ENCODE measurements at regions not wholly inside any gene's neighbourhood (a gene's known extent, or its start where the extent isn't known, plus 50 kb on each side); places are given as distances from the start of the nearest gene placed in this dataset.

GRCh38 chr2:67982956-67983355 lies 79.8 kb downstream of the C1D start:
- no peak overlapping the region for H3K4me3 ChIP-seq (ENCODE audit: low read length)
- no peak overlapping the region for H2AFZ ChIP-seq (ENCODE audit: low read depth, low read length)
- no peak overlapping the region for H3K9ac ChIP-seq (ENCODE audit: low read length)
- H3K79me2 ChIP-seq (replicated peaks; ENCODE audit: insufficient read depth, low read length), result no peaks in the 10 kb centered on the region
- no peaks in the 10 kb centered on the region for H3K9me2 ChIP-seq (ENCODE audit: insufficient read depth, low read length)
- no peaks in the 10 kb centered on the region for H3K36me3 ChIP-seq (ENCODE audit: insufficient read depth, low read length)
- H3F3A ChIP-seq (ENCODE audit: insufficient read depth, low read length, poor library complexity, severe bottlenecking), result peaks cover 3% of the 10 kb centered on the region
- H3K4me2 ChIP-seq (ENCODE audit: low read length), result no peak overlapping the region
- TF ChIP-seq MXI1 (conservative IDR thresholded peaks at IDR 0.05; ENCODE audit: poor library complexity, severe bottlenecking), result no peak
- TF ChIP-seq EZH2 (IDR thresholded peaks at IDR 0.05; ENCODE audit: borderline replicate concordance, insufficient read depth, low read length, poor library complexity, severe bottlenecking), result no peak
- no peak for TF ChIP-seq POLR2AphosphoS5 (IDR thresholded peaks at IDR 0.05)
- no peak for TF ChIP-seq EP300 (conservative IDR thresholded peaks at IDR 0.05; ENCODE audit: poor library complexity, severe bottlenecking)
- TF ChIP-seq REST (IDR thresholded peaks at IDR 0.05; ENCODE audit: borderline replicate concordance), result no peak
- TF ChIP-seq CTCF (IDR thresholded peaks at IDR 0.05; ENCODE audit: poor library complexity, severe bottlenecking), result no peak
- TF ChIP-seq RAD21 (conservative IDR thresholded peaks at IDR 0.05), result no peak
- no peak for TF ChIP-seq TAF1 (IDR thresholded peaks at IDR 0.05; ENCODE audit: low read depth)
- TF ChIP-seq SMC3 (conservative IDR thresholded peaks at IDR 0.05; ENCODE audit: poor library complexity), result no peak
- H3K9me3 ChIP-seq (ENCODE audit: low read length), result peaks cover 10% of the 10 kb centered on the region
- no peaks in the 10 kb centered on the region for H4K20me1 ChIP-seq (ENCODE audit: insufficient read depth)
- H3K27me3 ChIP-seq (ENCODE audit: insufficient read depth, low read depth, low read length), result no peaks in the 10 kb centered on the region
- no peak overlapping the region for H3K27ac ChIP-seq (ENCODE audit: low read length)

GRCh38 chr2:67984600-67984999 lies 78.2 kb downstream of the C1D start:
- no peak overlapping the region for H3K4me3 ChIP-seq (ENCODE audit: low read length)
- H3F3A ChIP-seq (ENCODE audit: insufficient read depth, low read length, poor library complexity, severe bottlenecking), result peaks cover 3% of the 10 kb centered on the region
- H3K4me2 ChIP-seq (ENCODE audit: low read length), result no peak overlapping the region
- no peaks in the 10 kb centered on the region for H3K79me2 ChIP-seq (replicated peaks; ENCODE audit: insufficient read depth, low read length)
- peaks cover 10% of the 10 kb centered on the region for H3K9me3 ChIP-seq (ENCODE audit: low read length)
- no peak overlapping the region for H3K27ac ChIP-seq (ENCODE audit: low read length)
- no peak overlapping the region for H3K9ac ChIP-seq (ENCODE audit: low read length)
- no peak overlapping the region for H2AFZ ChIP-seq (ENCODE audit: low read depth, low read length)
- H4K20me1 ChIP-seq (ENCODE audit: insufficient read depth), result no peaks in the 10 kb centered on the region
- H3K9me2 ChIP-seq (ENCODE audit: insufficient read depth, low read length), result no peaks in the 10 kb centered on the region
- TF ChIP-seq EZH2 (IDR thresholded peaks at IDR 0.05; ENCODE audit: borderline replicate concordance, insufficient read depth, low read length, poor library complexity, severe bottlenecking), result no peak
- no peak for TF ChIP-seq REST (IDR thresholded peaks at IDR 0.05; ENCODE audit: borderline replicate concordance)
- H3K27me3 ChIP-seq (ENCODE audit: insufficient read depth, low read depth, low read length), result no peaks in the 10 kb centered on the region
- H3K36me3 ChIP-seq (ENCODE audit: insufficient read depth, low read length), result no peaks in the 10 kb centered on the region

Measured in neural cell (in vitro differentiated cells).